NCI-H146 (cell line): ENCODE measurements at regions not wholly inside any gene's neighbourhood (a gene's known extent, or its start where the extent isn't known, plus 50 kb on each side); places are given as distances from the start of the nearest gene placed in this dataset.
"Not testable (repeated sequence)": the region's sequence is repeated elsewhere in the genome, so short reads cannot be mapped to it uniquely, and the experiment has no call there.

Experiments
- DNase-seq: peaks from one replicate; lab custom pipeline; 2025; lab: John Stamatoyannopoulos, UW

DNA sequence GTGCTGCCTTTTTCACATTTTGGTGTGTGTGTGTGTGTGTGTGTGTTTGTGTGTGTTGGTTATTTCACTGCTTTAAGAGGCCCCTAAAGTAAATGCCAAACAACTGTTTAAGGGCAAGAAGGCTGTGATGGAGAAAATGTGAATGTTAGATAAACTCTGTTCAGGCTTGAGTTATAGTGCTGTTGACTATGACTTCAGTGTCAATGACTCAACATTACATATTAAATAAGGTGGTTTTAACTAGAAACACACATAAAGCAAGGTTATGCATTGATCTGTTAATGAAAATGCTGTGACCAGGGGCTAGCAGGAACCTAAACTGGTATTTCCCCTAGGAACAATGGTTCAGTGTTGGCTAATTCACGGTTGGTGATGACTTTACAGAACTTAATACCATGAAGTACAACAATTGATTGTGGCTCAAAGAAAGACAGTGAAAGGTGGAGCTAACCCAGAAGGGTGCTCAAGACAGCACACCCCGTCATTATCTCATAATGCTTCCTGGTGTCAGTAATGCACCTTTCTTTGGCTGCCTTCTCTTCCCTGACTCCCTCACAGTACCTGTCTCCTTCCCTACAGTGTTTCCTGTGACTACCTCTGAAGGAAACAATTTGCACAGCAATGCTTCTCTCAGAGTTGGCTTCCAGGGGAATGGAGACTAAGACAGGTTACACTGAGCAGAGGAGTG lies 116.1 kb downstream of the RIN2 start:
- DNase-seq = no peak

DNA sequence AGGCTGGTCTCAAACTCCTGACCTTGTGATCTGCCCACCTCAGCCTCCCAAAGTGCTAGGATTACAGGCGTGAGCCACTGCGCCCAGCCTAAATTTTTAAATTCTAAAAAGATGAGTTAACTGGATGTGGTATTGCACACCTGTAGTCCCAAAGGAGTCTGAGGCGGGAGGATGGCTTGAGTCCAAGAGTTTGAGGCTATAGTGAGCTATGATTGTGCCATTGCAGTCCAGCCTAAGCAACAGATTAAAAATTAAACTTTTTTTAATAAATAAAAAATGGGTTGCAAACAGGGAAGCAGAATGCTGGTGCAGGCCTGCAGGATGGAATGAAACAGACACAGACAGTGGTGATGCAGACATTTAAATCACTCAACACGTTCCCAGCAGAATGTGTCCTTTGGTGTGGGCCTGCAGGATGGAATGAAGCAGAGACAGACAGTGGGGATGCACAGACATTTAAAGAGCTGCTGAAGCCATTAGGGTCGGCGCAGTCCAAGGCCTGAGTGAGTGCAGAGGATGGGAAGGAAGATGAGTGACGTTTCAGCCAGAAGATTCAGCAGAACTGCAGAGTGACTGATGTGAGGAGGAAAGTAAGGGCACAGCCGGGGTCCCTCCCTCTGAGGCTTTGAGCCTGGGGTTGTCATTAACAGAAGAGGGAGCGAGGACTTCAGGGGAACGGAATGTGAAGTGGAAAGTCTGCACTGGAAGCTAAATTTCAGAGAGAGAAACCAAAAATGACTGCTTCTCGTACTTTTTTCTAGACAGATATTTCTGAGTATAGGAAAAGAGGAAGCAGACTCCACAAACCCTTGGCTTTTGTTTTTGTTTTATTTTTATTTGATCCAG lies 117.5 kb downstream of the RIN2 start:
- DNase-seq = no peak

- no peak for DNase-seq
Measured at GRCh38 chr20:19876828-19877460, 118.9 kb downstream of the RIN2 start.

GRCh38 chr20:19879874-19880255 lies 121.8 kb downstream of the RIN2 start:
- not testable (repeated sequence) for DNase-seq

GRCh38 chr20:19880256-19881079 lies 122.4 kb downstream of the RIN2 start:
- no peak for DNase-seq

DNA sequence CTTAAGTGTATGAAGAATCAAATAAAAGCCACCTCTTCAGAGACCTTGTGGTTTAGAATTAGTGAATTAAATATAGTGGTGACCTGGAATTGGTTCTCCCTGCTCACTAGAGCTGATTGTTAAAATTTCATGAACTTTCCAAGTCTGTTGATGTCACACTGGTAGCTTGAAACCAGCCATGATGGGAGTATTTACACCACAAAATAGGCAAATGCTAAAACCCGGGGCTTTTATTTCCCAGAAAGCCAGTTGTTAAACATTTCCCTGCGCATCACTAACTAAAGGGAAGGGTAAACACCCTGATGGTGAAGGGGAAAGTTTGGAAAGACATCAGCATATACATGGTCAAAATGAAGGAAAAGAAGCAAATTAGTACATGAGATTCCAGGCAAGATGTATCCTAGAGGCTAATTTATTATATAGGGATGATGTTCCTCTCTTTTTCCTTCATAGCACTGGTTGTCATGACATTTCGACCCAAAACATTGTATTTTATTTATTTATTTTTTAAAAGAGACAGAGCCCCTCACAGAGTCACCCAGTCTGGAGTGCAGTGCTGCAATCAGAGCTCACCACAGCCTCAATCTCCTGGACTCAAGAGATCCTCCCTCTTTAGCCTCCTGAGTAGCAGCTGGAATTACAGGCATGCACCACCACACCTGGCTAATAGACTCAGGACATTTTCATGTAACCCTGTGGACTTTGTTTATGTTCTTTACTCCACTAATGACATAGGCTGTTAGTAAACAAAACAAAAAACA lies 123.2 kb downstream of the RIN2 start:
- DNase-seq = no peak

DNA sequence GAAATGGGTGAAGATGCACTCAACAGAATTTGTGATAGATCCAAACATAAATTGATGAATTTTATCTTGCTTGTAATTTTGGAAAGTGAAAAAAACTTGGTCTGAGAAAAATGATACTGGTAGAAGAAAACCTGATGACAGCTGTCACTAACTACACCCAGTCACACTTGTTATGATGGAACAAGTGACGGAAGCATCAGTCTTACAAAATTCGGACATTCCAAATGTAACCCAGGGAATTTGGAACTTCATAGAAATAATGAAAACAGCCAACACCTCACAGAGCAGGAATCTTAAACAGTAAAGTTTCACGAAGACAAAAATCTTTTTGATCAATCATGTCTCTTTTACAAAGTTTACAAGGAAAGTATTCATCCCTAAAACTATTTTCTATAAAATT lies 123.9 kb downstream of the RIN2 start:
- DNase-seq = no peak

- DNase-seq = no peak
Measured at GRCh38 chr20:19882446-19882845, 124.4 kb downstream of the RIN2 start.

DNA sequence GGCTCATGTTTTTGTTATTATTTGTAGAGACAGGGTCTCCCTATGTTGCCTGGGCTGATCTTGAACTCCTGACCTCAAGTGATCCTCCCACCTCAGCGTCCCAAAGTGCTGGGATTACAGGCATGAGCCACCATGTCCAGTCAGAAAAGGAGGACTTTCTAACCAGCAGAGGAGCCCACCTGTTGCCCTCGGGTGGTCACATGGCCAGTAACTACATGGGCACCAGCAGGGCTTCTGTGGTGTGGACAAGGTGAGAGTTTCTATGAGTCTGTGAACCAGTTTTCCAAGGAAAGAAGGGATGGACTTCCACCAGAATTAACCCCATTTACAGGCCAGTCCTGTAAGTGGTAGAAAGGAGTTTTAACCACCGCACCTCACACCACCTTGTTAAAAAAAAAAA lies 125.4 kb downstream of the RIN2 start:
- DNase-seq = no peak

GRCh38 chr20:19885594-19885938 lies 127.5 kb downstream of the RIN2 start:
- no peak for DNase-seq

DNA sequence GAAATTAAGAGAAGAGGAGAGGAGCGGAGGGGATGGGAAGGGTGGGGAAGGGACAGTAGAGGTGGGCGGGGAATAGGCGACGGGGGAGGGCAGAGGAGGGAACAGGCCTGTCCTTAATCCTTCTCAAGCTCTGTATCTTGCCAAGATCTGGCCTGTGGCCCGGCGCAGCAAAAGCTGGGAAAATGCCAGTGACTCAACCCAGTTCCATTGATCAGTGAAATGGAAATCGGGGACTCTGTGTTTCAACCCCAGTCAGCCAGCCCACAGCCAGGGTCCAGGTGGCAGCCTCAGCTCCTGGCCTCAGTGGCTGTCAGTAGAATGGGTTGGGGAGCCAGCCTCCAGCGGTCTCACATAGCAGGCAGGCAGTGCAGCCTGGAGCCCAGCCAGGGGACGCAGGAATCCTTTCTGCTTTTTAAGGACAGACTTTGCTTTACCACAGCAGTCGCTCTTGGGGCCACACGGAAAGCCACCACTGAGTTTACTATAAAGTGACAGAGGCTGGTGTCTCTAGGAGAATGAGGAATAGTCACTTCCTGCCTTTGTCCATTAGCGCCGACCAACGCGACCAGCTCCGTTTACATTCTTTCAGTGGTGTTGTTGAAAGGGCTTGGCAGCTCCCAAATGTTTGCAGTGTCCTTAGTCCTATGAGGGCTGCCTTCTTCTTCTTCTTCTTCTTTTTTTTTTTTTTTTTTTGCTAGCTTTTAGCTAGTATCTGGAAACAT lies 128.0 kb downstream of the RIN2 start:
- peak; percentile 22 for DNase-seq

- DNase-seq = peak; percentile 26
Measured at GRCh38 chr20:19886661-19887288, 128.7 kb downstream of the RIN2 start.

DNA sequence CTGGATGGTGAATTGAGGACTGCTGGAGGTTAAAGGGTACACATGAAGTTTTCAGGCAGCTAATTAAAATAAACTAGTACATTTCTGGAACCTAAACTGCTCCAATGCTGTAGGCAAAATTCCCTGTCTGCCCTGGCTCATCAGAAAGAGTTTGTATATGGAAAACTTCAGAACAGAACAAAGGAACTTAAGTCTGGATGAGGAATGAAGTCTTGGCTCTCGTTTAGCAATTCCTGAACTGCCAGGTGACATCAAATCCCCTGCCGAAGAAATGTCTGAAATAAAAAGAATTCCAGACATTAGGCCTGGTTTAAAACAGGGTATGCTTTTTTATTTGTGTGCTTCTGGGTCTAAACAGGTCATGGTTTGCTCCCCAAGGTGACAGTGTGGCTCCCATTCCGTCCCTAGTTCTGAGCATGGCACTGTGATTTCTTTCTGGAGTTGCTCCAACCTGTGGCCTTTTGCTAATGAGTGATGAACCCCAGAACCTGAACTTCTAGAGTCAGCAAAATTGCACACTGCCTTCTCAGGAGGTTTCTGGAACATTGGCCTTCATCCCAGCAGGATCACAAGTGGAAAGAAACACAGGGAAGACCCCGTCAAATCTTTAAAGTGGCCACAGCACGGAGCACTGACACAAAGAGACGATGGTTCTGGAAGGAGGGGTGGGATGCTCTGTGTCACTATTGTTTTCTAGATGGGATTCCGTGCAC lies 129.4 kb upstream of the NAA20 start:
- no peak for DNase-seq

- DNase-seq = peak; percentile 27
Measured at GRCh38 chr20:19888269-19888671, 128.9 kb upstream of the NAA20 start.

DNA sequence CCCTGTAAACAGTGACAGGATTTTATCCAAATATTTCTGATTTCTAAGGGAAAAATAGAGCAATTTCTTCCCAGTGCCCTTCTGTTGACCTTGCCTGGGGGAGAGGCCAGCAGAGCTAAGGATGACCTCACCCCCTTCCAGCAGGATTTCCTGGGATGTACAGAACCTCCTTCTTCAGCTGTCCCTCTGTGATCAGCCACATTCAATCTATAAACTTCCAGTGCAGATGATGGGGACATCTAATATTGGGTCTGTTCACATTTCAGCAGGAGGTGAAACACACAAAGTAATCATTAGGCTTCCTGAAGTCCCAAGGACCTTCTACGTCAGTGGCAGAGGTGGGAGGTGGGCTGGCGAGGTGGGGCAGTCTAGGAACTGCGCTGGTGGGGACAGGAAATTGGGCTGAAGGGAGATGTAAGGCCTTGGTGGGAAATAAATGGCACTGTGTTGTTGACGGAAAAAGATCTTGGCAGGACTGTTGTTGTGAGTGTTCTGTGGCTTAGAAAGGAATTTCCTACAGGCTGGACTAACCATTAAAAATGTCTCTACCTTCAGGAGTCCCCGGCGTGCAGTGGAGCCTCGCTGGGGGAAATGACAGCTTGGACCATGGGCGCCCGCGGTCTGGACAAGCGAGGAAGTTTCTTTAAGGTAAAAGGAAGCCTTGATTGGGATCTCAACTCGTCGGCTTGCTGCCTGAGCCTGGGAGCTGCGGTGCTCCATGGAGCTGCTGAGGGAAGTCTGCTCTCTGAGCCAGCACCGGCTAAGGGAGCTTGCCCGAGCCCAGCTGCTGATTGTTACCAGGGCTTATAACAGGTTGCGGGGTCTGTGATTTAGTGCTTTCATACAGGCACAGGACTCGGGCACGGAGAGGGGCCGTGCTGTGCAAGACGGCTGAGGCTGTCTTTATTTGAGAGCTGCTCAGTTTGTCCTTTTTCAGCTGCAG lies 127.9 kb upstream of the NAA20 start:
- DNase-seq = no peak

- DNase-seq = peak; percentile 49
Measured at GRCh38 chr20:19890445-19891051, 126.6 kb upstream of the NAA20 start.

DNA sequence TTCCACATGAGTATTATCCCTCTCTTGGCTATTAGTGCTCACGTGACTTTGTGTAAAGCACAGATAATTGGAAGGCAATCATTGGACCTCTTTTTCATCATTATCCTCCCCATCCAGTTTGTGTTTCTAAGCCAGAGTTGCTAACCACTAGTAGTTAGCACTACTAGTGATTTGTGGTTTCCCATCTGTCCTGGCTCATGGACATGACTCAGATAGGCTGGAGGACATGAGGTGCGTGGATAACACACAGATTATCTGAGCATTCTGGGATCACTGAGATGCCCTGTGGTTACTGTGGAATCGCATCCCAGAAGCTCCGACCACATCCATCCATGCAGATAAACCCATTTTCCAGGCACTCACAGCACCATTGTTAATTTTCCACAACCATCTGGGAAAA lies 123.8 kb upstream of the NAA20 start:
- DNase-seq = no peak

GRCh38 chr20:19895761-19896160 lies 121.4 kb upstream of the NAA20 start:
- DNase-seq = no peak
